ENCODE measurements at regions not wholly inside any gene's neighbourhood (a gene's known extent, or its start where the extent isn't known, plus 50 kb on each side); places are given as distances from the start of the nearest gene placed in this dataset.

DNA sequence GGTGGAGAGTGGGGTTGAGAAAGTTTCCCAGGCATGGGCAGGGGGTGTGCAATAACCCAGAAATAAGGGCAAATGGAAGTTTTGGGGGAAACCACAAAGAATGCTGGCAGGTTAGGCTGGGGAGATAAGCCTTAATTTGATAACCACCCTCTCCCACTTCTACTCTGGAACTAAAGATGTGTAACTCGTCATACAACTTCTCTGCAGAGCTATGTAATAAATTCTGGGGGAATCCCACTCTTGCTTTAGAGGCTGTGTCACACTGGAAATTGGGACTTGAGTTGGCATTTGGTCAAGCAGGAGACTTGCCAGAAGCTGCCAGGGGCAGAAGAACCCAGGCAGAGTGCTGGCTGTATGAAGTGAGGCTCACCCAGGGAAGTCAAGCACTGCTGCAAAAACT, 170.9 kb upstream of the CPEB2 start:
- peak; percentile 64 for DNase-seq

DNA sequence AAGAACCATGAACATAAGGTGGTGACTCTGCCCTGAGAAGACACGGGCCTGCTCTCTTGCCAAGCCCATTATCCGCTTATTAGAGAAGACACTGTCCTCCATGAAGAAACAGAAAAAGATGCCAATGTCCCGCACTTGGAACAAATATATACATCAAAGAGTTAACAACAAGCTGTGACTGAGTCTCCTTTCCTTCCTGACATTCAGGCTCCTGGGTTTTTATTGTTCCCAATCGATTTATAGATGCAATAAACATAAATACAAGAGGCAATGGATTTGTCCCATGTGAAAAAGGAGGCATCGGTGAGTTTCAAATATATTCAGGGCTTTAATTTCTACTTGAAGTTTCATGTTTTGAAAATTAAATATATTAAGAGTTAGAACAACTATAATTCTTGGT, 169.2 kb upstream of the CPEB2 start:
- no peak for DNase-seq

- no peak for DNase-seq
Measured at GRCh38 chr4:14834382-14834781, 167.9 kb upstream of the CPEB2 start.

GRCh38 chr4:14835288-14835687, 167.0 kb upstream of the CPEB2 start:
- no peak for DNase-seq

- DNase-seq, result no peak
Measured at GRCh38 chr4:14835708-14836425, 166.4 kb upstream of the CPEB2 start.

GRCh38 chr4:14837860-14838259, 164.4 kb upstream of the CPEB2 start:
- DNase-seq, result peak; percentile 50

DNA sequence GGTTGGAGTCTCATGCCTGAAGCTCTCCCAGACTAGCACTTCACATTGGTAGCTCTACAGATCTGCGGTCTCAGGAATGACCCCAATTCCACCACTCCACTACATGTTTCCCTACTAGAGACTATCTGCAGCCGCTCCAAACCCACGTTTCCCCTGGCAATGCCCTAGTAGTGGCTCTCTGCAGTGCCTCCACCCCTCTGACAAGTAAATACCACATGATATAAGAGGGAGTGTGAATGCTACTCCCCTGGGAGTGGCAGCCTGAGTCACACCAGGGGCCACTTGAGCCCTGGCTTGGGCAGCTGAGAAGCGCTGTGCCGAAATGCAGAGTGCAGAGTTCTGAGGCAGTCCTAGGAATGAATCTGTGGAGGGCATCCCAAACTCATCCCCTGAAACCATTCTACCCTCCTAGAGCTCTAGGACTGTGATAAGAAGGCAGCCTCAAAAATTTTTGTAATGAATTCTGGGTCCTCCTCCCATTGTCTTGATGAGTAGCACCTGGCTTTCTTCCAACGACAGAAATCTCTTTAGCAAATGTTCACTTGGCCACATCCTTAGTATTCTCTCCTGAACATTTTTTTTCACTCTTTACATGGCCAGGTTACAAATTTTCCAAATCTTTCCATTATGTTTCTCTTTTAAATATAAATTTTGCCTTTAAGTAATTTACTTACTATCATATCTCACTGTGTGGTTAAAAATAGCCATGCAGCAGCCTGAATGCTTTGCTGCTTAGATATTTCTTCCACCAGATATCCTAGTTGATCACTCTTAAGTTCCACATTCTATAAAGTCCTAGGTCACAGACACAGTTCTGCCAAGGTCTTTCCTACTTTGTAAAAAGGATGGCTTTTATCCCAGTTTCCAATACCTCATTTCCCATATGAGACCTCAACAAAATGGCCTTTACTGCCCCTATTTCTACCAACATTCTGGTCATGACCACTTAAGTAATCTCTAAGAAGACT, 160.2 kb upstream of the CPEB2 start:
- peak; percentile 13 for DNase-seq

DNA sequence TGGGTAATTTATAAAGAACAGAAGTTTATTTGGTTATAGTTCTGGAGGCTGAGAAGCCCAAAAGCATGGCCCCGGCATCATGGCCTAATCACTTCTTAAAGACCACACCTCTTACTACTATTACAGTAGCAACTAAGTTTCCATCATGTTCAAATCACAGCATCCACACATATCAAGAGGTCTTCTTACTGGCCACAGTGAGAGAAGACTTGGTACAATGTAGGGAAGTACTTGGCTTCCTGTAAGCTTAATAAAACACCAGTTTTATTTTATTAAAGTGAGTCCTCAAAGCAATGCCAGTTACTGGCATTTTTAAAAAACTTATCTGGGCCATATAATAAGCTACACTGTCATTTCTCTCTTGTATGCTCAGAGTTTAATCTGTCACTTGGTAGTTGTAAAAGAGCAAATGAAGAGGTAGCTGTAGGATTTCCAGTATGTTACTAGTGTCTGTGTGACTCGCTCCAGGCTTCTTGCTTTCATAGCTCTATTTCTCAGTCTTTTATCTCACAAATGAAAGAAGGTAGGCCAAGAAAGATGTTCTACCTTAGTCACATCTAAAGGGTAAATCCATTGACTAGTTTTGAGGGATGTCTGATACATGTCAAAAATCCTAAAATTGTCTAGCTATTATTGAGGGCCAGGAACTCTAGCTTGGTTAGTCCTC, 159.2 kb upstream of the CPEB2 start:
- DNase-seq, result no peak

DNA sequence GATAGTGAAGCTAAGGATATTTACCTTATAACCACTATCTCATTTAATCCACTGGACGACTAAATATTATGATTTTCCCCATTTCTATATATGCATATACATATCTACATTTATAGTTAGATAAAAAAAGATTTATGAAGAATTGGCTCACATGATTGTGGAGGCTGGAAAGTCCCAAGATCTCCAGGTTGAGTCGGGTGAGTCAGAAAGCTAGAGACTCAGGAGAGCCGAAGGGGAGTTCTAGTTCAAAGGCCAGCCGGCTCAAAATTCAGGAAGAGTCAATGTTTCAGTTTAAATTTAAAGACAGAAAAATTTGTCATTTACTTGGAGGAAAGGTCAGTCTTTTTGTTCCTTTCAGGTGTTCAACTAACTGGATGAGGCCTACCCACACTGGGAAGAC, 158.2 kb upstream of the CPEB2 start:
- DNase-seq, result no peak

DNA sequence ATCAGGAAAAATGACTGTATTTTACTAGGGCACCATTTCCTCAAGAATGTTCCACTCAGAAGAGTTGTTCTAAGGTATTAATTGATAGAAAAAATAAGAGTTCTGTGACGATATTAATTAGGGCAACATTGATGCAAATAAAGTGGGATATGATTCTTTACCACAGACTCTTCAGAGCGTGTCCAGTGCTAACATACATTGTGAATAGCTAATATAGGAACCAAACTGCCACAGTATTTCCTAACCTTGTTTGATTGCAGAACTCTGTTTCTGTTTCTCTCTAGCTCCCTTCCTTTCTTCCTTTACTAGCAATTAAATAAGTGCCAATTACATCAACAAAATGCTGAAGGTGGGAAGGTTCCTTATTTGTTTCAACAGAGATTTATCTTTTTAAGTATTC, 154.1 kb upstream of the CPEB2 start:
- peak; percentile 13 for DNase-seq

- DNase-seq, result peak; percentile 41
Measured at GRCh38 chr4:14850455-14851097, 151.7 kb upstream of the CPEB2 start.

DNA sequence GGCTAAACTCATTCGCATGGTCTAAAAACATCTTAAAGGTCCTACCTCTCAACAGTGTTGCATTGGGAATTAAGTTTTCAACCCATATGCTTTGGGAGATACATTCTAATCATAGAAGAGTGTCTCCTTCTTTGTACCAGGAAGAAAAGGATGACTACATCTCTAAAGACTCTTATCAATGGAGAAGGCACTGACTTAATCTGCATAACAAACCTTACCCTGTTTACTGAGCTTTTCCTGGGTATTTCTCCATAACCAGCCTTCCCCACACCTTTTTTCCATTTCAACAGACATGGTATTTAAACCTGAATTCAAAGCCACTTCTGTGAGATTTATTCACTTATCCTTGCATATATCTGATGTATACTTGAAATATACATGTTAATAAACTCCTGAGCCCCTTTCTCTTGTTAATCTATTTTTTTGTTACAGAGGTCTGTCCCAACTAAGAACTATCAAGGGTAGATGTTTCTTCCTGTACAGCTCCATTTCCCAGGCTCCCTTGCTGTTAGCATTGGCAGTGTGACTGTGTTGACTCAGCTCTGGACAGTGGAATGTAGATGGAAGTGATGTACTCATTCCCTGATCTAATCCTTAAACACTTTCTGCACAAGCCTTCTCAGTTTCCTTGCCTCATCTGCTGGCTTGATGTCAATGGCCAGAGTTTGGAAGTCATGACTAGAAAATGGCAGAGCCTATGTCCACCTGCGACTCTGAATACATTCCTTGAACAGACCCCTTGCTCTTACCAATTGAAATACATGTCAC, 148.9 kb upstream of the CPEB2 start:
- no peak for DNase-seq

GRCh38 chr4:14855719-14856061, 146.6 kb upstream of the CPEB2 start:
- no peak for DNase-seq

GRCh38 chr4:14856062-14856933, 146.0 kb upstream of the CPEB2 start:
- DNase-seq, result peak; percentile 74

- no peak for DNase-seq
Measured at GRCh38 chr4:14856934-14857235, 145.4 kb upstream of the CPEB2 start.

- peak; percentile 37 for DNase-seq
Measured at GRCh38 chr4:14857475-14857874, 144.8 kb upstream of the CPEB2 start.

- DNase-seq, result peak; percentile 63
Measured at GRCh38 chr4:14857981-14858380, 144.3 kb upstream of the CPEB2 start.

- no peak for DNase-seq
Measured at GRCh38 chr4:14862891-14863290, 139.4 kb upstream of the CPEB2 start.

DNA sequence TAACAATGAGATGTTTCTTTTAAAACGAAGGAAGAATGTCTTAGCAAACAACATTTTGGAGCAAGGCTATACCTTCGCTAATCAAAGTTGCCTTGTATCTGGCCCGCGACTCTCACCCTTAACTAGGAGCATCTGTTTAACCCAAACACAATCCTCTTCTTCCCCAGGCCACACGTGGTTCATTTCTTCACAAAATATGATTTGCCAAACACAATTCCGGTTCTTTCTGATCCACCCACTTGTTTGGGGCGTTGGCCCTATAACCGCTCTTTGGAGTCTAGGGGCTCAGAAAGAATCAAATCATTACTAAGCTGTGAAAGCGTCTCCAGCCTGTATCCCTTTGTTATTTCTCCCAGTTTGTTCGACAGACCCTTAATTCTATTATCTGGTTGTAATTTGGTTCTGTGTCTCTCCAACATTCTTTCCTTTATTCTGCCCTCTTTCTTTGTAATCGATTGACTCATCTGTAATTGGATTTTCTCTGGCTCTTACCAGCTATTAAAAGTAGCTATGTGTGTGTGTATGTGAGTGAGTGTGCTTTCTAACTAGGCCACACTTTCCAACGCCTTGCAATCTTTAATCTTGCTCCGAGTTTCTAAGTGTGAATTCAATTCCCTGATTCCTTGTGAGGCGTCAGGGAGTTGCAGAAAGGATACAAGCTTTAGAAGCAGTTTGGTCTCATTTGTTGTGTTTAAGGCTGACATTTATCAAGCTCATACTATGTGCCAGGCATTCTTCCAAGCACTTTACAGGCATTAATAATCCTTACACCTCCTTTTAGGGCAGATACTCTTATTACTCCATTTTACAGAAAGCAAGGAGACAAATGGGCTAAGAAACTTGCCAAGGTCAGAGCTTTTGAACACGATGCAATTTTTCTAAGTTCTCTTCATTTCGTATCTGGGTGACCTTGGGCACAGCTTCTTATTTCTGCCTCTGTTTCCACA, 138.6 kb upstream of the CPEB2 start:
- no peak for DNase-seq

DNA sequence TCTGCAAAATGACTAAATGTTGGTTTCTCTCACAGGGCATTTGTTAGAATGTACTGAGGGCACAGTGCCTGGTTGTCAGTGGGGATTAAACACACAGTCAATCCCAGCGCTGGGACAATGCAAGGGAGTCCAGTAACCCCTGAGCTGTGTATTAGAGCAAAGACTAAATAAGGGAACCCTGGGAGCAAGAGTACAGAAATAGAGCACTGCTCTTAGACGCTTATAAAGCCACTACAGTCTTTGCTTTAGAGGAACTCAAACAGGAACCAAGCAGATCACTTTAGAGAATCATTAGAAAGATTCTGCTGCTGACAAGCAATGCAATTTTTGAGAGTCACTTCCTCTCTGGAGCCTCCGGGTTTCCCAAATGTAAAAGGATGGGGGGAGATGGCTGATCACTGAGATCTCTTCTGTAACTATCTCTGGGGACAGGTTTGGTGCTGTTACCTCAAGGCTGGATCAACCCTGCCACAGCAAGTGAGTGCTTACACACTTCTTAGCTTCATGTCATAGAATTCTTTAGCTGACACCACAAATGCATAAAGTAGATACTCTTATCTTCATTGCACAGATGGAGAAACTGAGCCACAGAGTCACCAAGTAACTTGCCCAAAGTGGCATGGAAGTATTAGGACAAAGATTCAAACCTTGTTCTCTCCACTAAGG, 137.8 kb upstream of the CPEB2 start:
- DNase-seq, result peak; percentile 64

Measured in hematopoietic multipotent progenitor cell treated with erythropoietin and hydrocortisone succinate and interleukin-3 and kit ligand, for 4 days (in vitro differentiated cells).